Endothelial cell (in vitro differentiated cells): ENCODE measurements at regions not wholly inside any gene's neighbourhood (a gene's known extent, or its start where the extent isn't known, plus 50 kb on each side); places are given as distances from the start of the nearest gene placed in this dataset.
"Not testable (repeated sequence)": the region's sequence is repeated elsewhere in the genome, so short reads cannot be mapped to it uniquely, and the experiment has no call there.

ENCODE experiments used
- DNase-seq: peaks from one replicate; pipeline ENCODE4 v3.0.0; 2021; ENCODE audit warnings: low spot score
- H3K27ac Mint-ChIP-seq: one replicate; pipeline ENCODE4 v1.8.0; 2021; ENCODE audit warnings: mixed read lengths, inconsistent platforms; ENCODE audit not compliant: unreplicated experiment
- H3K27me3 Mint-ChIP-seq: one replicate; pipeline ENCODE4 v1.8.0; 2021; ENCODE audit warnings: mild to moderate bottlenecking, moderate library complexity, mixed read lengths, inconsistent platforms; ENCODE audit not compliant: unreplicated experiment
- H3K36me3 Mint-ChIP-seq: one replicate; pipeline ENCODE4 v1.8.0; 2021; ENCODE audit warnings: mild to moderate bottlenecking, low read depth, mixed read lengths, inconsistent platforms; ENCODE audit not compliant: unreplicated experiment
- H3K4me1 Mint-ChIP-seq: one replicate; pipeline ENCODE4 v1.8.0; 2021; ENCODE audit warnings: mild to moderate bottlenecking, mixed read lengths, inconsistent platforms; ENCODE audit not compliant: unreplicated experiment
- H3K4me3 Mint-ChIP-seq: one replicate; pipeline ENCODE4 v1.8.0; 2021; ENCODE audit warnings: mild to moderate bottlenecking, mixed read lengths, inconsistent platforms; ENCODE audit not compliant: unreplicated experiment
- H3K9me3 Mint-ChIP-seq: one replicate; pipeline ENCODE4 v1.8.0; 2021; ENCODE audit warnings: mixed read lengths, inconsistent platforms; ENCODE audit not compliant: unreplicated experiment
- TF ChIP-seq, protein P1 (sequence below): fragments of 200-600 bp; sonication (generic); IDR thresholded peaks from one replicate; pipeline ENCODE4 v1.5.0; 2021; ENCODE audit warnings: antibody characterized with exemption; ENCODE audit not compliant: unreplicated experiment

- TF ChIP-seq, protein P1, sequence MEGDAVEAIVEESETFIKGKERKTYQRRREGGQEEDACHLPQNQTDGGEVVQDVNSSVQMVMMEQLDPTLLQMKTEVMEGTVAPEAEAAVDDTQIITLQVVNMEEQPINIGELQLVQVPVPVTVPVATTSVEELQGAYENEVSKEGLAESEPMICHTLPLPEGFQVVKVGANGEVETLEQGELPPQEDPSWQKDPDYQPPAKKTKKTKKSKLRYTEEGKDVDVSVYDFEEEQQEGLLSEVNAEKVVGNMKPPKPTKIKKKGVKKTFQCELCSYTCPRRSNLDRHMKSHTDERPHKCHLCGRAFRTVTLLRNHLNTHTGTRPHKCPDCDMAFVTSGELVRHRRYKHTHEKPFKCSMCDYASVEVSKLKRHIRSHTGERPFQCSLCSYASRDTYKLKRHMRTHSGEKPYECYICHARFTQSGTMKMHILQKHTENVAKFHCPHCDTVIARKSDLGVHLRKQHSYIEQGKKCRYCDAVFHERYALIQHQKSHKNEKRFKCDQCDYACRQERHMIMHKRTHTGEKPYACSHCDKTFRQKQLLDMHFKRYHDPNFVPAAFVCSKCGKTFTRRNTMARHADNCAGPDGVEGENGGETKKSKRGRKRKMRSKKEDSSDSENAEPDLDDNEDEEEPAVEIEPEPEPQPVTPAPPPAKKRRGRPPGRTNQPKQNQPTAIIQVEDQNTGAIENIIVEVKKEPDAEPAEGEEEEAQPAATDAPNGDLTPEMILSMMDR = no peak
- Mint-ChIP-seq H3K27me3 (peaks cover 37% of the 10 kb centered on the region), H3K4me1 (no peaks in the 10 kb centered on the region), H3K9me3 (peaks cover 41% of the 10 kb centered on the region), H3K4me3 (no peak overlapping the region), H3K36me3 (peaks cover 17% of the 10 kb centered on the region), H3K27ac (no peak overlapping the region)
- no peak for DNase-seq
Measured at GRCh38 chr14:105773584-105773983, 247.2 kb downstream of the TMEM121 start.

- Mint-ChIP-seq H3K9me3 (peaks cover 45% of the 10 kb centered on the region), H3K4me3 (no peak overlapping the region), H3K27ac (no peak overlapping the region), H3K36me3 (peaks cover 17% of the 10 kb centered on the region), H3K27me3 (peaks cover 37% of the 10 kb centered on the region), H3K4me1 (no peaks in the 10 kb centered on the region)
- TF ChIP-seq, protein P1 = no peak
- no peak for DNase-seq
Measured at GRCh38 chr14:105774001-105774400, 247.6 kb downstream of the TMEM121 start.

DNA sequence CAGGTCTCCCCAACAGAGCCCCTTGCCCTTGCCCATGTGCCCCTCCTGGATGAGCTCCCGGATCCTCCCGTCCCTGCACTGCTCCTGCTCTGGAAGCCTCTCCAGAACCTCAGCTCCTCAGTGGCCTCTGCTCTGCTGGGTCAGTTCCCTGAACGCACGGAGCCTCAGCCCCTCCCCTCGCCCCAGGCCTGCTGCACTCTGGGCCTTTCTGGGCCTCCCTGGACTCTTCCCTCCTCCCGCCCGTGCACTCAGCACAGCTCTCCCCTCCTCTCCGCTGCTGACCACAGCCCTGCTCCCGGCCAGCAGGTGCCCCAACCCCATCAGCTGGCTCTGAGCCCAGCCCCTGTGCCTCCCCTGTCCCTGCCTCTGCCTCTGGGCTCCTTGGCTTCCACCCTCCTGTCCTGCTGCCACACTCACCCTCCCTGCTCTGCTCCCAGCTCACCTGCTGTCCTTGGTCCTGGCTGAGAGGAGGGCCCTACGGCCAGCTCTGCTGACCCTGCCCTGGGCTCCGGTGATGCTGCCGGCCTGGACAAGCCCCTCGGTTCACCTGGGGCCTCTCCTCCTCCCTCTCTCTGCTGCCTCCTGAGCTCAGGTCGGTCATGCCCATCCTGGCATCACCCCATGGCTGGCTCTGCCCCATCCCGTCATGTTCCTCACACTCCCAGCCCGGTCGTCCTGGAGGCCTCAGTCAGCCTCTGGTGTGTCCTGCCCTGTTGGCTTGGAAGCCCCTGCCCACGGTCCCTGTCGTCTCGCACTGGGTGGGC is 248.4 kb downstream of the TMEM121 start:
- not testable (repeated sequence) for H3K4me1 Mint-ChIP-seq, DNase-seq
- H3K9me3 Mint-ChIP-seq = peaks cover 46% of the 10 kb centered on the region
- peaks cover 36% of the 10 kb centered on the region for H3K27me3 Mint-ChIP-seq
- H3K4me3 Mint-ChIP-seq = peak overlapping the region; percentile 31
- peak overlapping the region; percentile 42 for H3K27ac Mint-ChIP-seq
- H3K36me3 Mint-ChIP-seq = peaks cover 16% of the 10 kb centered on the region

GRCh38 chr14:105775349-105775923 is 249.1 kb downstream of the TMEM121 start:
- peak overlapping the region; percentile 42 for H3K4me3 Mint-ChIP-seq
- peaks cover 31% of the 10 kb centered on the region for H3K27me3 Mint-ChIP-seq
- peaks cover 41% of the 10 kb centered on the region for H3K9me3 Mint-ChIP-seq
- H3K36me3 Mint-ChIP-seq, H3K4me1 Mint-ChIP-seq, DNase-seq: not testable (repeated sequence)
- H3K27ac Mint-ChIP-seq = peak overlapping the region; percentile 57

DNA sequence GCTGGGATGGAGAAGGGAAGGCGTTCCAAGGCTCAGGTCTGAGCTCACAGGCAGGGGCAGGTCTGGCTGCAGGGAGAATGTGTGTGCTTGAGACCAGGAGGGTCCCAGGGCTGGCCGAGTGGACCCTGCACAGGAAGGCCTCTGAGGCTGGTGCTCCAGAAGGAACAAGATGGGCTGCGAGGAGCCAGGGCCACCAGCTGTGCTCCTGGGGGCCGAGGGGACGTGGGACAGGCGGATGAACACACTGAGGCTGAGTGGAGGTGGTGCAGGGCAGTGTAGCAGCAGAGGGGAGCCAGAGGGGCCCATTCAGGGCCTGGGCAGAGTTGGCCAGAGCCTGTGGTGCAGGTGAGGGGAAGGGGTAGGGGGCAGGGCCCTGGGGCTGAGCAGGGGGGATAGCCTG is 249.7 kb downstream of the TMEM121 start:
- H3K36me3 Mint-ChIP-seq = not testable (repeated sequence)

GRCh38 chr14:105776924-105777323 is 250.5 kb downstream of the TMEM121 start:
- Mint-ChIP-seq H3K36me3 (peaks cover 7% of the 10 kb centered on the region), H3K27ac (no peak overlapping the region), H3K4me3 (no peak overlapping the region), H3K27me3 (peaks cover 29% of the 10 kb centered on the region), H3K4me1 (no peaks in the 10 kb centered on the region), H3K9me3 (peaks cover 38% of the 10 kb centered on the region)
- DNase-seq = no peak
- TF ChIP-seq, protein P1 = no peak

More for the DNA sequence above, 249.7 kb downstream of the TMEM121 start:
- not testable (repeated sequence) for H3K4me1 Mint-ChIP-seq, H3K27ac Mint-ChIP-seq, H3K4me3 Mint-ChIP-seq, DNase-seq
- Mint-ChIP-seq H3K9me3 (peaks cover 38% of the 10 kb centered on the region), H3K27me3 (peaks cover 29% of the 10 kb centered on the region)
